ENCODE measurements at regions not wholly inside any gene's neighbourhood (a gene's known extent, or its start where the extent isn't known, plus 50 kb on each side); places are given as distances from the start of the nearest gene placed in this dataset.

DNA sequence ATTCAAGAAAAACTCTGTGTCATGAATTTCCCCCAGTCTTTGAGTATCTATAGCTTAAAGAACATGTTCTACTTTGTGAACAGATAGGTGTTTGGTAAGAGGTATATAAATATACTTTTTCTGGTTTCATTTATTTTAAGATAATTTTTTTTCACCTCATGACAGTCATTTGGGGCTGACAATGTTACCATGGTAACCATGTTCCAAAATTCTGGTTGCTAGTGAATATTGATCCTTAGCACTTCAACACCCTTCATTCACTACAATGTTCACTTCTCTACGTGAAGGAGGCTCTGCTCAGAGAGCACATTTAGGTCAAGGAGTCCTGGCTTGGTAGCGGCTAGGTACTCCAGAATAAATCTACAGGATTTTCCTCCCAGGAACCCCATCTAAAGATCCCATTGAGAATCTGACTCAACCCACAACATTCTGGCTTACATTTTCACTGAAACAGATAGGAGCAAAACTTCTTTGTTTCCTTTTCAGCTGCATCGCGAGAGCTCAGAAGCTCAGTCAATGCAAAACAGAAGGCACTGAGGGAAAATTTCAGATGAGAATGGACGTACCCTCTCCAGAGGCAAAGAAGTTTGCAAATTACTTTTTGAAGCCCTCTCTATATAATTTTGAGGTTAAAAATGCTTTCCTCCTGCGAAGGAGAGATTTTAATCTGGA is 93.6 kb downstream of the ARF6 start:
- H3K27me3 ChIP-seq, result no peaks in the 10 kb centered on the region
- TF ChIP-seq, protein P1, sequence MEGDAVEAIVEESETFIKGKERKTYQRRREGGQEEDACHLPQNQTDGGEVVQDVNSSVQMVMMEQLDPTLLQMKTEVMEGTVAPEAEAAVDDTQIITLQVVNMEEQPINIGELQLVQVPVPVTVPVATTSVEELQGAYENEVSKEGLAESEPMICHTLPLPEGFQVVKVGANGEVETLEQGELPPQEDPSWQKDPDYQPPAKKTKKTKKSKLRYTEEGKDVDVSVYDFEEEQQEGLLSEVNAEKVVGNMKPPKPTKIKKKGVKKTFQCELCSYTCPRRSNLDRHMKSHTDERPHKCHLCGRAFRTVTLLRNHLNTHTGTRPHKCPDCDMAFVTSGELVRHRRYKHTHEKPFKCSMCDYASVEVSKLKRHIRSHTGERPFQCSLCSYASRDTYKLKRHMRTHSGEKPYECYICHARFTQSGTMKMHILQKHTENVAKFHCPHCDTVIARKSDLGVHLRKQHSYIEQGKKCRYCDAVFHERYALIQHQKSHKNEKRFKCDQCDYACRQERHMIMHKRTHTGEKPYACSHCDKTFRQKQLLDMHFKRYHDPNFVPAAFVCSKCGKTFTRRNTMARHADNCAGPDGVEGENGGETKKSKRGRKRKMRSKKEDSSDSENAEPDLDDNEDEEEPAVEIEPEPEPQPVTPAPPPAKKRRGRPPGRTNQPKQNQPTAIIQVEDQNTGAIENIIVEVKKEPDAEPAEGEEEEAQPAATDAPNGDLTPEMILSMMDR (IDR thresholded peaks at IDR 0.05; ENCODE audit: poor library complexity), result no peak
- no peak for TF ChIP-seq EZH2 (IDR thresholded peaks at IDR 0.05; ENCODE audit: borderline replicate concordance)
- no peak for TF ChIP-seq EZH2phosphoT487 (IDR thresholded peaks at IDR 0.05; ENCODE audit: low read depth, severe bottlenecking, unreplicated experiment)
- no peaks in the 10 kb centered on the region for H3K9me2 ChIP-seq (replicated peaks; ENCODE audit: insufficient read depth)
- H3K9me3 ChIP-seq (ENCODE audit: low read depth), result no peaks in the 10 kb centered on the region
- no peaks in the 10 kb centered on the region for H3K36me3 ChIP-seq (replicated peaks; ENCODE audit: insufficient read depth, low read depth)
- no peaks in the 10 kb centered on the region for H3K79me2 ChIP-seq
- WGBS (ENCODE audit: low lambda C conversion rate, missing lambda C conversion rate), result 64% methylated on average over 6 of the region's 6 CpGs
- no peak overlapping the region for H3K4me3 ChIP-seq
- peak overlapping the region; percentile 53 for H3K4me2 ChIP-seq
- no peak for DNase-seq (ENCODE audit: low spot score)
- peak overlapping the region; percentile 18 for H2AFZ ChIP-seq
- H4K20me1 ChIP-seq (ENCODE audit: insufficient read depth, poor library complexity, severe bottlenecking), result no peaks in the 10 kb centered on the region
- H3K27ac ChIP-seq, result peak overlapping the region; percentile 93
- H3K4me1 ChIP-seq (ENCODE audit: insufficient read depth), result peaks cover 30% of the 10 kb centered on the region

DNA sequence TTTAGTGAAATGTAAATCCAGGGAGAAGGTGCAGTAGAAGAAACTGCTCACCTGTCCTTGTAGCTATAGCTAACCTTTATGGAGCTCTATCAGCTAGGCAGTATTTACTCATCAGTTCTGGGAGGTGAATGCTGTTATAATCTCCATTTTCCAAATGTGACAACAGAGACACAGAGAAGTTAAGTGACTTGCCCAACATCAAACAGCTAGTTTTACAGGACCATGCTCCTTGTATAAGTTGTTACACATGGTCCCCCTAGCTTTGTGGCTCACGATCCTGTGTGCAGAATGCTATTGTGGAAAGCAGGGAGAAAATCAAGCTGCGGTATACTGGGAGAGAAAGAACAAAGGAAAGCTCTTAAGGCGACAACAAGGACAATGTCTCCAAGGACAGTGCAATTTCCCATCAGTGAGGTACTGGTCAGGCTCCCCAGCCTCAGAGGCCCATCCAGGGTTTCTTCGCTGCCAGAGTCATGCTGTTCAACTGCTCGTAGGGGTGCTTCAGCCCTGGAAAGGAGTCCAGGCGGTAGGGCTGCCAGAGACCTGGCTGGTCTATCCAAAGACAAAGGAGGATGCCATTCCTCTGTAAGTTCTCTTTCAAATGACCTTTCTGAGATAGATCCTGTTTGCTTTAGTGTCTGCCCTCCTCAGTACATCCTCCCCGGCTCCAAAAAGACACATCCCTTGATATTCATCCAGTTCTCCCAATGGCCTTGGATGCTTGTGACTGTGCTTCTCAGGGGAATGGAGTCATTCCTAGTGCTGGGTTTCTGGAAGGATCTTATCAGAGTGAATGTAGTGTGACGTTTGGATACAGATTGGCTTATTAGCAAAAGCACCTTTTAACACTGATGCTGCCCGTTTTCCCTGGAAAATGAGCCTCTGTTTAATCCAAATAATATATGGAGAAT is 95.5 kb downstream of the ARF6 start:
- no peaks in the 10 kb centered on the region for H3K9me3 ChIP-seq (ENCODE audit: low read depth)
- peak overlapping the region; percentile 18 for H2AFZ ChIP-seq
- TF ChIP-seq, protein P1 (IDR thresholded peaks at IDR 0.05; ENCODE audit: poor library complexity), result no peak
- no peak for TF ChIP-seq EZH2 (IDR thresholded peaks at IDR 0.05; ENCODE audit: borderline replicate concordance)
- no peak for TF ChIP-seq EZH2phosphoT487 (IDR thresholded peaks at IDR 0.05; ENCODE audit: low read depth, severe bottlenecking, unreplicated experiment)
- peaks cover 30% of the 10 kb centered on the region for H3K4me1 ChIP-seq (ENCODE audit: insufficient read depth)
- H3K9me2 ChIP-seq (replicated peaks; ENCODE audit: insufficient read depth), result no peaks in the 10 kb centered on the region
- WGBS (ENCODE audit: low lambda C conversion rate, missing lambda C conversion rate), result 70% methylated on average over 9 of the region's 9 CpGs
- no peaks in the 10 kb centered on the region for H3K36me3 ChIP-seq (replicated peaks; ENCODE audit: insufficient read depth, low read depth)
- H3K4me3 ChIP-seq, result no peak overlapping the region
- DNase-seq (ENCODE audit: low spot score), result no peak
- peak overlapping the region; percentile 92 for H3K27ac ChIP-seq
- no peaks in the 10 kb centered on the region for H3K79me2 ChIP-seq
- no peaks in the 10 kb centered on the region for H4K20me1 ChIP-seq (ENCODE audit: insufficient read depth, poor library complexity, severe bottlenecking)
- peak overlapping the region; percentile 46 for H3K4me2 ChIP-seq
- H3K27me3 ChIP-seq, result no peaks in the 10 kb centered on the region

DNA sequence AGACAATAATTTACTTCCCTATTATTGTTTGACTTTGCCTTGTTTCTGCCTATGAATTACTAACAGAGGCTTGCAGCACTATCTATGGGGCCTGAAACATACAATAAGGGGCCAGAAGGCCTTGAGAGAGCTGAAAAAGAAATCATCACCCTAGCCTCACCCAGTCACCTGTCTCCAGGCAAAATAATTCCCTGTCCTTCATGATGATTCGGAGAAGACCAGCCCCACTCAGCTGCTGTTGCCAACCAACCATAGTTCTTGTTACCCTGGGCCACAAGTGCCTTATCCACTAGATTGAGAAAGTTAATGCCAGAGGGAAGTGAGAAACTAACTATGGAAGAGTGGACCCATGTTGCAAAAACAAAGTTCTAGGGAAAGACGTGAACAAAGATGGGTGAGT is 97.1 kb downstream of the ARF6 start:
- Histone ChIP-seq H3K4me2 (no peak overlapping the region), H3K27me3 (no peaks in the 10 kb centered on the region), H3K4me3 (no peak overlapping the region), H2AFZ (no peak overlapping the region), H3K9me2 (replicated peaks; ENCODE audit: insufficient read depth) (no peaks in the 10 kb centered on the region), H3K79me2 (no peaks in the 10 kb centered on the region), H3K27ac (peak overlapping the region; percentile 74), H3K36me3 (replicated peaks; ENCODE audit: insufficient read depth, low read depth) (no peaks in the 10 kb centered on the region), H4K20me1 (ENCODE audit: insufficient read depth, poor library complexity, severe bottlenecking) (no peaks in the 10 kb centered on the region), H3K4me1 (ENCODE audit: insufficient read depth) (peaks cover 30% of the 10 kb centered on the region), H3K9me3 (ENCODE audit: low read depth) (no peaks in the 10 kb centered on the region)
- no peak for DNase-seq (ENCODE audit: low spot score)
- TF ChIP-seq EZH2phosphoT487 (IDR thresholded peaks at IDR 0.05; ENCODE audit: low read depth, severe bottlenecking, unreplicated experiment), result no peak
- 97% methylated on average over 2 of the region's 2 CpGs for WGBS (ENCODE audit: low lambda C conversion rate, missing lambda C conversion rate)

DNA sequence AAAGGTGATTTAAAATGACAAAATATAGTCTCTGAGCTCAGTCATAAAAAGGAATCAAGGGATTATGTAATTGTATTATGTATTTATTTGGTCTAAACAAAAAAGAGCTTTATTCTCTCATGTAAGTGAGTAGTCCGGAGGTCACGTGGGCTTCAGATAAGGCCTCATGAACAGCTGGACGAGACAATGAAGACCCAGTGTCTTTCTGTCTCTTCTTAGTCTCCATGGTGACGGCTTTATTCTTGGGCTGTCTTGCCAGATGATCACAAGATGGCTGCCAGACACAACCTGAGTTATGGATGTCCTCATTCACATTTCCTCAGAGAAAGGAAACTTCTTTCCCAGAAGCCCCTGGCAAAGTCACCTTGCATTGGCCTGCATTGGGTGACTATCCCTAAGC is 98.6 kb downstream of the ARF6 start:
- no peaks in the 10 kb centered on the region for H3K9me2 ChIP-seq (replicated peaks; ENCODE audit: insufficient read depth)
- no peak overlapping the region for H3K4me2 ChIP-seq
- H3K79me2 ChIP-seq, result no peaks in the 10 kb centered on the region
- DNase-seq (ENCODE audit: low spot score), result no peak
- TF ChIP-seq EZH2 (IDR thresholded peaks at IDR 0.05; ENCODE audit: borderline replicate concordance) (no peak), EZH2phosphoT487 (IDR thresholded peaks at IDR 0.05; ENCODE audit: low read depth, severe bottlenecking, unreplicated experiment) (no peak)
- TF ChIP-seq, protein P1 (IDR thresholded peaks at IDR 0.05; ENCODE audit: poor library complexity), result no peak
- no peaks in the 10 kb centered on the region for H4K20me1 ChIP-seq (ENCODE audit: insufficient read depth, poor library complexity, severe bottlenecking)
- no peaks in the 10 kb centered on the region for H3K9me3 ChIP-seq (ENCODE audit: low read depth)
- H3K27ac ChIP-seq, result no peak overlapping the region
- H2AFZ ChIP-seq, result no peak overlapping the region
- H3K4me1 ChIP-seq (ENCODE audit: insufficient read depth), result peaks cover 23% of the 10 kb centered on the region
- no peaks in the 10 kb centered on the region for H3K36me3 ChIP-seq (replicated peaks; ENCODE audit: insufficient read depth, low read depth)
- H3K27me3 ChIP-seq, result no peaks in the 10 kb centered on the region
- H3K4me3 ChIP-seq, result no peak overlapping the region
- 49% methylated on average over 4 of the region's 4 CpGs for WGBS (ENCODE audit: low lambda C conversion rate, missing lambda C conversion rate)
